ENCODE measurements at regions not wholly inside any gene's neighbourhood (a gene's known extent, or its start where the extent isn't known, plus 50 kb on each side); places are given as distances from the start of the nearest gene placed in this dataset.
"Not testable (repeated sequence)": the region's sequence is repeated elsewhere in the genome, so short reads cannot be mapped to it uniquely, and the experiment has no call there.

DNA sequence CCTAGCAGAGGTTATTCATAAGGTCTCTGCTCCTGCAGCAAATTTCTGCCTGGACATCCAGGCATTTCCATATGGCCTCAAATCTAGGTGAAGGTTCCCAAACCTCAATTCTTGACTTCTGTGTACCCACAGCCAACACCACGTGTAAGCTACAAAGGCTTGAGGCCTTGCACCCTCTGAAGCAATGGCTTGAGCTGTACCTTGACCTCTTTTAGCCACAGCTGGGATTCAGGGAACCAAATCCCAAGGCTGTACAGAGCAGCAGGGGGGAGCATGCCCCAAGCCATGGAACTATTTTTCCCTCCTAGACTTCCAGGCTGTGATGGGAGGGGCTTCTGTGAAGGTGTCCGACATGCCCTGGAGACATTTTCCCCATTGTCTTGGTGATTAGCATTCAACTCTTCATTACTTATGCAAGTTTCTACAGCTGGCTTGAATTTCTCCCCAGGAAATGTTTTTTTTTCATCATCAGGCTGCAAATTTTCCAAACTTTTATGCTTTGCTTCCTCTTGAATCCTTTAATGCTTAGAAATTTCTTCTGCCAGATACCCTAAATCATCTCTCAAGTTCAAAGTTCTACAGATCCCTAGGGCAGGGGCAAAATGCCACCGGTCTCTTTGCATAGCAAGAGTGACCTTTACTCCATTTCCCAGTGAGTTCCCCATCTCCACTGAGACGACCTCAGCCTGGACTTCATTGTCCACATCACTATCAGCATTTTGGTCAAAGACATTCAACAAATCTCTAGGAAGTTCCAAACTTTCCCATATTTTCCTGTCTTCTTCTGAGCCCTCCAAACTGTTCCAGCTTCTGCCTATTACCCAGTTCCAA is 1148.9 kb downstream of the SORCS1 start:
- TF ChIP-seq POLR2A (IDR thresholded peaks at IDR 0.05); CTCF (IDR thresholded peaks at IDR 0.05 in 8 of 11, conservative IDR thresholded peaks at IDR 0.05 in 3 of 11): not testable (repeated sequence)

Data from spleen (tissue), 7 donors.